Kasumi-1 (cell line): ENCODE measurements at regions not wholly inside any gene's neighbourhood (a gene's known extent, or its start where the extent isn't known, plus 50 kb on each side); places are given as distances from the start of the nearest gene placed in this dataset.

ENCODE experiments used
- DNase-seq, 2 experiments: peaks; one replicate each; lab custom pipeline; 2025; lab: John Stamatoyannopoulos, UW

- DNase-seq: no peak
These were observed 192.6 kb upstream of the GGTLC1 start for GRCh38 chr20:24181151-24181550.

- DNase-seq: no peak
These were observed 180.7 kb upstream of the GGTLC1 start for GRCh38 chr20:24169256-24169655.

- no peak for DNase-seq
These were observed 177.8 kb upstream of the GGTLC1 start for GRCh38 chr20:24166412-24166811.

- no peak for DNase-seq
These were observed 177.5 kb upstream of the GGTLC1 start for GRCh38 chr20:24166123-24166381.

GRCh38 chr20:24165301-24166122, 176.9 kb upstream of the GGTLC1 start:
- DNase-seq: no peak

- peak in 1 of 2 experiments; percentile 29 for DNase-seq
These were observed 175.8 kb upstream of the GGTLC1 start for GRCh38 chr20:24164360-24164759.

- no peak for DNase-seq
These were observed 174.9 kb upstream of the GGTLC1 start for GRCh38 chr20:24163506-24163905.

GRCh38 chr20:24160563-24161281, 172.1 kb upstream of the GGTLC1 start:
- DNase-seq: peak; percentile 24 to 40

- DNase-seq: no peak
These were observed 169.7 kb upstream of the GGTLC1 start for GRCh38 chr20:24158281-24158680.

- no peak for DNase-seq
These were observed 168.6 kb upstream of the GGTLC1 start for GRCh38 chr20:24157213-24157612.

- DNase-seq: no peak
These were observed 164.8 kb upstream of the GGTLC1 start for GRCh38 chr20:24153101-24154040.

- DNase-seq: no peak
These were observed 163.2 kb upstream of the GGTLC1 start for GRCh38 chr20:24151621-24152294.

GRCh38 chr20:24150406-24150805, 161.8 kb upstream of the GGTLC1 start:
- no peak for DNase-seq

- DNase-seq: no peak
These were observed 161.3 kb upstream of the GGTLC1 start for GRCh38 chr20:24149881-24150307.

GRCh38 chr20:24149175-24149574, 160.6 kb upstream of the GGTLC1 start:
- no peak for DNase-seq

- peak; percentile 52 to 58 for DNase-seq
These were observed 159.8 kb upstream of the GGTLC1 start for GRCh38 chr20:24148372-24148771.

GRCh38 chr20:24147961-24148360, 159.4 kb upstream of the GGTLC1 start:
- DNase-seq: no peak

GRCh38 chr20:24147479-24147878, 158.9 kb upstream of the GGTLC1 start:
- DNase-seq: no peak

- DNase-seq: no peak
These were observed 157.7 kb upstream of the GGTLC1 start for GRCh38 chr20:24146231-24146634.

GRCh38 chr20:24144371-24144770, 155.8 kb upstream of the GGTLC1 start:
- no peak for DNase-seq

GRCh38 chr20:24141111-24141510, 152.5 kb upstream of the GGTLC1 start:
- DNase-seq: no peak

- DNase-seq: no peak
These were observed 151.3 kb upstream of the GGTLC1 start for GRCh38 chr20:24139846-24140245.
